ENCODE measurements at regions not wholly inside any gene's neighbourhood (a gene's known extent, or its start where the extent isn't known, plus 50 kb on each side); places are given as distances from the start of the nearest gene placed in this dataset.
"Not testable (repeated sequence)": the region's sequence is repeated elsewhere in the genome, so short reads cannot be mapped to it uniquely, and the experiment has no call there.

DNA sequence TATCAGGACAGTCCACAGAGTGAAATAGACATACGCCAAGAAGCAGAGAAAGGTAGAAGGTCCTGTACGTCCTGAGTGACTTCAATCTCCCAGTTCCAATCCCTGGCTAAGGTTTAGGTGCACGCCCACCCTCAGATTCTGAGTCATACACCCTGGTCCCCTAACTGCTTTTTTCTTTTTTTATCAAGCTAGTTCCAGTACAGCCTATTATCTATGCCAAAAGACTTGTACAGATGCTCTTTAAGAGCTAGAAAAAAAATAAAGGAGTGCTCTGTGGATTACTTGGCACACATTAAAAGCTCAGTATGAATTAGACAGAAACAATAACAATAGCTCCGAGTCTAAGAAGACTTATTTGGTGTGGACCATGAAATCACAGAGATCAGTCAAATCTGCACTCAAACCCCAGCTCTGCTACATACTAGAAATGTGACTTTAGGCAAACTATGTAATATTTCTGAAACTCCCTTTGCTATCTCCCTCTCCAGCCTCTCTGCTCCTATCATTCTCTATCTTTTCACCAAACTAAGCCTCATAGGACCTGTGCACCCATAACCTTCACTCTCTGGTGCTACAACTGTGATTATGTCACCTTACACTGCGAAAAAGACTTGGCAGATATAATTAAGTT lies 168.8 kb upstream of the KCTD7 start:
- not testable (repeated sequence) for DNase-seq, H3K36me3 ChIP-seq, H3K27me3 ChIP-seq

DNA sequence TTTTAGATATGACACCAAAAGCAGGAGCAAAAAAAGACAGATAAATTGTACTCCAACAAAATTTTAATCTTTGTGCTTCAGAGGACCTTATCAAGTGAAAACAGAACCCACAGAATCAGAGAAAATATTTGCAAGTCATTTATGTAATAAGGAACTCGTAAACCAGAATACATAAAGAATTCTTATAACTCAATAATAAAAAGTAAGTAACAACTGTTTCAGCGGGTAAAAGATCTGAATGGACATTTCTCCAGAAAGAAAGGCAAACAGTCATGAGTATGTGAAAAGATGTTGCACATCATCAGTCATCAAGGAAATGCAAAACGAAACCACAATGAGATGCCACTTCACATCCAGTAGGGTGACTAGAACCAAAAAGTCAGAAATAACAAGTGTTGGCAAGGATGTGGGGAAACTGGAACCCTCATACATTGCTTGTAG lies 167.7 kb upstream of the KCTD7 start:
- TF ChIP-seq, protein P1, sequence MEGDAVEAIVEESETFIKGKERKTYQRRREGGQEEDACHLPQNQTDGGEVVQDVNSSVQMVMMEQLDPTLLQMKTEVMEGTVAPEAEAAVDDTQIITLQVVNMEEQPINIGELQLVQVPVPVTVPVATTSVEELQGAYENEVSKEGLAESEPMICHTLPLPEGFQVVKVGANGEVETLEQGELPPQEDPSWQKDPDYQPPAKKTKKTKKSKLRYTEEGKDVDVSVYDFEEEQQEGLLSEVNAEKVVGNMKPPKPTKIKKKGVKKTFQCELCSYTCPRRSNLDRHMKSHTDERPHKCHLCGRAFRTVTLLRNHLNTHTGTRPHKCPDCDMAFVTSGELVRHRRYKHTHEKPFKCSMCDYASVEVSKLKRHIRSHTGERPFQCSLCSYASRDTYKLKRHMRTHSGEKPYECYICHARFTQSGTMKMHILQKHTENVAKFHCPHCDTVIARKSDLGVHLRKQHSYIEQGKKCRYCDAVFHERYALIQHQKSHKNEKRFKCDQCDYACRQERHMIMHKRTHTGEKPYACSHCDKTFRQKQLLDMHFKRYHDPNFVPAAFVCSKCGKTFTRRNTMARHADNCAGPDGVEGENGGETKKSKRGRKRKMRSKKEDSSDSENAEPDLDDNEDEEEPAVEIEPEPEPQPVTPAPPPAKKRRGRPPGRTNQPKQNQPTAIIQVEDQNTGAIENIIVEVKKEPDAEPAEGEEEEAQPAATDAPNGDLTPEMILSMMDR (IDR thresholded peaks at IDR 0.05; ENCODE audit: low read depth, low read length) = no peak
- Histone ChIP-seq H3K9me3 (no peaks in the 10 kb centered on the region), H3K4me3 (ENCODE audit: low read depth, low read length) (no peak overlapping the region), H3K4me1 (no peaks in the 10 kb centered on the region), H3K36me3 (no peaks in the 10 kb centered on the region), H3K27me3 (no peaks in the 10 kb centered on the region)
- DNase-seq = no peak

More for the DNA sequence above, 168.8 kb upstream of the KCTD7 start:
- not testable (repeated sequence) for H3K4me3 ChIP-seq (ENCODE audit: low read depth, low read length); H3K4me1 ChIP-seq; H3K9me3 ChIP-seq

DNA sequence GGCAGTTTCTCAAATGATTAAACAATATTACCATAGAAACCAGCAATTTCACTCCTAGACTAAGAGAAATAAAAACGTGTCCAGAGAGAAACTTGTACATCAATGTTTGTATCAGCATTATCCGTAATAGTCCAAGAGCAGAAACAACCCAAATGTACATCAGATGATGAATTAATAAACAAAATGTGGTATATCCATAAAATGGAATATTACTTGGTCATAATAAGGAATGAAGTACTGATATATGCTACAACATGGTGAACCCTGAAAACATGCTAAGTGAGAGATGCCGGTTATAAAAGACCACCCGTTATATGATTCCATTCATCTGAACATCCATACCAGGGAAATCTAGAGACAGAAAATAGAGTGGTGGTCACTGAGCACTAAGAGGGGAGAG lies 167.3 kb upstream of the KCTD7 start:
- H3K36me3 ChIP-seq; H3K9me3 ChIP-seq; H3K27me3 ChIP-seq; DNase-seq; H3K4me1 ChIP-seq; H3K4me3 ChIP-seq (ENCODE audit: low read depth, low read length): not testable (repeated sequence)

DNA sequence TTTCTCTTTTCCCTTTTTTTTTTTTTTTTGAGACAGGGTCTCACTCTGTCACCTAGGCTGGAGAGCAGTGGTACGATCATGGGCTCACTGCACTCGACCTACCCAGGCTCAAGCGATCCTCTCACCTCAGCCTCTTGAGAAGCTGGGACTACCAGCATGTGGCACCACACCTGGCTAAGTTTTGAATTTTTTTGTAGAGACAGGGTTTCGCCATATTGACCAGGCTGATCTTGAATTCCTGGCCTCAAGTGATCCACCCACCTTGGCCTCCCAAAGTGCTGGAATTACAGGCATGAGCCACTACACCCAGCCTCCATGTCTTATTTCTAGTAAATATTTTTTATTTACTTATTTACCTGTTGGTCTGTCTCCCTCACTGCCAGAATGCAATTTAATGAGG lies 165.8 kb upstream of the KCTD7 start:
- not testable (repeated sequence) for H3K9me3 ChIP-seq; H3K4me3 ChIP-seq (ENCODE audit: low read depth, low read length); H3K36me3 ChIP-seq; H3K4me1 ChIP-seq; DNase-seq; H3K27me3 ChIP-seq

DNA sequence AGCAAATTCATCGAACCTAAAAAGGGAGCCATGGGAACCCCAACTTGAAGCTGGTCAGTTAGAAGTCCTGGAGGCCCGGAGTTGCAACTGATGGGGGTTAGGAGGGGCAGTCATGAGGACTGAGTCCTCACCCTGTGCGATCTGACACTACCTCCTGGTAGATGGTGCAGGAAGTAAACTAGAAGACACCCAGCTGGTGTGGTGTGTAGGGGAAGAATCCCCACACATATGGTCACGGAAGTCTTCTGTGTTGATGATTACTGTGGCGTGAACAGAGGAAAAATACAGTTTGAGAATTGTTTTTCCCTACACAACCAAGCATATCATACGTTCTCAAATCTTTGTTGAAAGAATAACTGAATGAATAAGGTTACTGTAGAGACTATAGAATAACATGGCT lies 164.6 kb upstream of the KCTD7 start:
- no peaks in the 10 kb centered on the region for H3K4me1 ChIP-seq
- no peaks in the 10 kb centered on the region for H3K27me3 ChIP-seq
- DNase-seq = no peak
- no peak overlapping the region for H3K4me3 ChIP-seq (ENCODE audit: low read depth, low read length)
- H3K36me3 ChIP-seq = no peaks in the 10 kb centered on the region
- H3K9me3 ChIP-seq = no peaks in the 10 kb centered on the region
- TF ChIP-seq, protein P1 (IDR thresholded peaks at IDR 0.05; ENCODE audit: low read depth, low read length) = no peak

DNA sequence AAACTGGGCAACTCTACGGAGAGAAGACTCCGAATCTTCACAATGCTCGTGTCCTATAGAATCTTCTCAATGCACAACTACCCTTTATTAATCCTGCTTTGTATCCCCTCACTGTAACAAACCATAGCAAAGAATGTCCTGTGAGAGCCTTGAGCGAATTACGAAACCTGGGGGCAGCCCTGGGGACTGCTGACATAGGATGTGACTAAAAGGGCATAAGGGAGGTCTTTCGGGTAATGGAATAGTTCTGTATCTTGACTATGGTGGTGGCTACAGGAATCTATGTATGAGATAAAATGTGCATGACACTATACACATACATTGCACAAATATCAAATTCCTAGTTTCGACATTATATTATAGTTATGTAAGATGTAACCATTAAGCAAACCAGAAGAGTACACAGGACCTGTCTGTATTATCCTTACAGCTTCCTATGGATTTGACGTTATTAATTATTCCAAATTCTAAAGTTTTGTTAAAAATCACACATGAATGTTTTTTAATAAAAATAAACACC lies 162.5 kb upstream of the KCTD7 start:
- H3K36me3 ChIP-seq = no peaks in the 10 kb centered on the region
- TF ChIP-seq, protein P1 (IDR thresholded peaks at IDR 0.05; ENCODE audit: low read depth, low read length) = no peak
- H3K9me3 ChIP-seq = no peaks in the 10 kb centered on the region
- DNase-seq = no peak
- no peaks in the 10 kb centered on the region for H3K4me1 ChIP-seq
- H3K27me3 ChIP-seq = no peaks in the 10 kb centered on the region
- H3K4me3 ChIP-seq (ENCODE audit: low read depth, low read length) = no peak overlapping the region

DNA sequence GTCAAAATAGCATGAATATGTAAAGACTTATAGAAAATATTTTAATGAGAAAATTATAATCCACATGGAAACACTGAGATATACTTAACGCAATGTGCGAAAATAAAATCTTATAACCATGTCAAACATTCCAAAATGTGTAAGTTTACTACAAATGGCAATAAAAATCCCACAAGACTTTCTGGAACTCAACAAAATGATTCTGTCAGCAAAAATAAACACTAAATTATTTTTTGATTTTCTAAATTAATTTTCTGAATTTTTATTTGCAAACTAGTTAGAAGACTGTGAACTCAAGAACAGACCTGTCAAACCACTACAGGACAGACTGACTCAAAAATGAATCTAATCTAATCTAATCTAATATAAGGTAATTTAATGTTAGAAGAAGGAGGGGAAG lies 160.8 kb upstream of the KCTD7 start:
- TF ChIP-seq, protein P1 (IDR thresholded peaks at IDR 0.05; ENCODE audit: low read depth, low read length) = no peak
- no peak for DNase-seq
- H3K36me3 ChIP-seq = no peaks in the 10 kb centered on the region
- no peaks in the 10 kb centered on the region for H3K27me3 ChIP-seq
- H3K4me1 ChIP-seq = no peaks in the 10 kb centered on the region
- no peak overlapping the region for H3K4me3 ChIP-seq (ENCODE audit: low read depth, low read length)
- no peaks in the 10 kb centered on the region for H3K9me3 ChIP-seq

DNA sequence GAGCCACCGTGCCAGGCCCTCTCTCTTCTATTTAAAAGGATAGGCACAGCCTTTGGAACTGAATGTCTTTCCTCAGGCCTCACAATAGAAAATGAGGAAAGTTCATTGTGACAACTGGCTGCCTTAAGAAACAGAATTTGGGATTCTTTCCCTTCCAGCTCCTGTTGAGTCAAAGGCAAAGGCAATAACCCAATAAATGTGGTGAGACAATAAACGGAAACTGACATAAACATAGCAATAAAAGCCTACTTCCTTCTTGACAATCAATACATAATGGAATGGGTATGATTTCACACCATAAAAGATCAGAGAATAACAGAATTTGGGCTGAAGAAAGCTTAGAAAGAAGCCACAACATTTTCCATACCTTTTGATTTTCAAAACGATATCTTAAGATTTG lies 155.6 kb upstream of the KCTD7 start:
- not testable (repeated sequence) for DNase-seq, H3K4me1 ChIP-seq, H3K9me3 ChIP-seq

More for the DNA sequence above, 155.6 kb upstream of the KCTD7 start:
- not testable (repeated sequence) for H3K27me3 ChIP-seq; H3K4me3 ChIP-seq (ENCODE audit: low read depth, low read length); H3K36me3 ChIP-seq
